Psoas muscle (tissue), 7 donors: ENCODE measurements at regions not wholly inside any gene's neighbourhood (a gene's known extent, or its start where the extent isn't known, plus 50 kb on each side); places are given as distances from the start of the nearest gene placed in this dataset.

Experiments used
- ATAC-seq, 4 donors: fragments of 200-7000 bp; cut with Tn5 transposase; one replicate each; pipeline ENCODE4 v1.9.1; 2020; ENCODE audit warnings: moderate library complexity in 3 of 4, mild to moderate bottlenecking in 2 of 4
- DNase-seq, 2 donors: peaks; one replicate each; pipeline ENCODE4 v3.0.0-alpha.2; 2020
- H3K27ac ChIP-seq: fragments of 200-600 bp; one replicate; pipeline ENCODE4 v1.8.0; 2022
- H3K27me3 ChIP-seq, 3 donors: fragments of 200-600 bp in 1 of 3; one replicate each; pipeline versions ENCODE4 v1.6.1 to v1.8.0; 2013 to 2022; ENCODE audit warnings: low read length in 2 of 3, mild to moderate bottlenecking in 2 of 3, moderate library complexity in 1 of 3; ENCODE audit not compliant: insufficient read depth in 3 of 3
- H3K36me3 ChIP-seq, 2 donors: fragments of 200-600 bp in 1 of 2; one replicate each; pipeline versions ENCODE4 v1.6.1 to v1.8.0; 2013 to 2022; ENCODE audit warnings: low read depth in 1 of 2, mild to moderate bottlenecking in 1 of 2, moderate library complexity in 1 of 2; ENCODE audit not compliant: insufficient read depth in 1 of 2
- H3K4me1 ChIP-seq: fragments of 200-600 bp; one replicate; pipeline ENCODE4 v1.8.0; 2022
- H3K4me3 ChIP-seq: fragments of 200-600 bp; one replicate; pipeline ENCODE4 v1.8.0; 2022; ENCODE audit warnings: mild to moderate bottlenecking
- H3K9me3 ChIP-seq: fragments of 200-600 bp; one replicate; pipeline ENCODE4 v1.8.0; 2022
- WGBS, 3 donors: extraction: QIAGEN DNeasy Blood & Tissue Kit; methylation state at CpG; one replicate each; pipeline versions ENCODE4 v1.1.6 to v1.1.7; 2013; 5-methylcytosine and 5-hydroxymethylcytosine counted together
- intact Hi-C, 2 donors: fragments of 100-400 bp; cut with DNase I; formaldehyde crosslinking; loops; one replicate each; pipeline versions ENCODE4 v1.11.0 to v1.14.2; 2022
- TF ChIP-seq, protein P1 (sequence below): fragments of 200-600 bp; IDR thresholded peaks from one replicate; pipeline ENCODE4 v1.8.0; 2022; ENCODE audit warnings: antibody characterized with exemption
- donor health status: healthy with polysubstance abuse.
- donor health status: DM: no; HTN: no; CAD: no; lungs with moderate emphysema.
- donor health status: Bipolar disorder and iron deficiency.
- donor health status: healthy.
- donor health status: DM: yes; HTN: yes; CAD: no.
- donor health status: DM: no; HTN: no; CAD: no.
- donor health status: DM: yes; HTN: yes; CAD: no.

DNA sequence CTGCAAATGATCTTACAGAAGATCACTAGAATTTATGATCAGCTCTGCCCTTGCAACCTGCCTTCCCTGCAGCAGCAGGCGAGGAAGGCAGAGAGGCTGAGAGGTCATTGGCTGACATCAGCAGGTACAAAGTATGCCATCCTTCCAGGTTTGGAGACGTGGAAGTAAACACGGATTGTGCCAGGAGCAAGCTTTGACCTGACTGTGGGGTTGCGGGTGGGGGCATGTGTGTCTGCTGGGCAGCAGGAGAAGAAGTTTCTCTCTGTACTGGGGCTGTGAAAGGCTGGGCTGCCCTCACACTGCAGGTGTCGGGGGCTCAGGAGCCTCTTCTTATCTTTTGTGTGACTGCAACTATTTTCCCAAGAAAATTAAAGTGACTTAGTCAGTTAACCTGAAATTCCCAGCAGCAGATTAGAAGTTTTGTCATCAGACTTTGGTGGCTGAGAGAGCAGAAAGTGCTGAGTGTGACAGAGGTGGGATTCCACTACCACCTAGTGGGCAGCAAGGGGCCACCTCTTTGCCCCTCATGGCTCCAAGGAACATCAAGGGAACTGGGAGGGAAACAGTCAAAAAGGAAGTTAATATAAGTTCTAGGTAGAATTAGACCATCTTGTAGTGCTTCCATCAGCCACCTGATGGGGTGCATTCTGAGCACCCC is 565.9 kb downstream of the ETS1 start:
- intact Hi-C loops, result loop anchor here in 1 of 2 donors (5.0 kb wide), 1 partner anchor 179 kb away; no protein-coding TSS in a partner anchor
- WGBS, 3 donors, result 52 to 60% (median 56%) methylated on average over 5 of the region's 5 CpGs
- Histone ChIP-seq H3K4me3 (no peak overlapping the region), H3K4me1 (no peaks in the 10 kb centered on the region), H3K36me3 (no peaks in the 10 kb centered on the region), H3K9me3 (no peaks in the 10 kb centered on the region), H3K27ac (no peak overlapping the region), H3K27me3 (no peaks in the 10 kb centered on the region)
- TF ChIP-seq, protein P1, sequence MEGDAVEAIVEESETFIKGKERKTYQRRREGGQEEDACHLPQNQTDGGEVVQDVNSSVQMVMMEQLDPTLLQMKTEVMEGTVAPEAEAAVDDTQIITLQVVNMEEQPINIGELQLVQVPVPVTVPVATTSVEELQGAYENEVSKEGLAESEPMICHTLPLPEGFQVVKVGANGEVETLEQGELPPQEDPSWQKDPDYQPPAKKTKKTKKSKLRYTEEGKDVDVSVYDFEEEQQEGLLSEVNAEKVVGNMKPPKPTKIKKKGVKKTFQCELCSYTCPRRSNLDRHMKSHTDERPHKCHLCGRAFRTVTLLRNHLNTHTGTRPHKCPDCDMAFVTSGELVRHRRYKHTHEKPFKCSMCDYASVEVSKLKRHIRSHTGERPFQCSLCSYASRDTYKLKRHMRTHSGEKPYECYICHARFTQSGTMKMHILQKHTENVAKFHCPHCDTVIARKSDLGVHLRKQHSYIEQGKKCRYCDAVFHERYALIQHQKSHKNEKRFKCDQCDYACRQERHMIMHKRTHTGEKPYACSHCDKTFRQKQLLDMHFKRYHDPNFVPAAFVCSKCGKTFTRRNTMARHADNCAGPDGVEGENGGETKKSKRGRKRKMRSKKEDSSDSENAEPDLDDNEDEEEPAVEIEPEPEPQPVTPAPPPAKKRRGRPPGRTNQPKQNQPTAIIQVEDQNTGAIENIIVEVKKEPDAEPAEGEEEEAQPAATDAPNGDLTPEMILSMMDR, result peak; percentile 14
- DNase-seq, result no peak
- ATAC-seq, result no peak

DNA sequence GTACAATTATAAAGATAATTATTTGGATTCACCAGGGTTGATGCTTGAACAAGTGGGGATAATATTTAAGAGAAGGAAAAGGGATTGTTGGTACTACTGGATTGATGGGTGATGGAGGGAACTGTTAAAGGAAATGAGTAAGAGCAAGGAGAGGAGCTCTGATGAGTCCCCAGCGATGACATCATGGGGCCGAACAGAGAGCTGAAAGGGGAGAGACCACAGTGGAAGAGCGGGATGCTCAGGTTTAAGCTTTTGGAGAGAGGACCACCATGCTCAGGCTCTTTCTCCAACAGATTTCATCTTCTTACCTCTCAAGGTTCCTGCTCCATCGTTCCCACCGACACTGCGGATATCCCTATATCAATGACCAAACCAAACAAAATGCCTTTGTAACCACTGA is 568.7 kb downstream of the ETS1 start:
- Histone ChIP-seq H3K27ac (no peak overlapping the region), H3K36me3 (no peaks in the 10 kb centered on the region), H3K9me3 (no peaks in the 10 kb centered on the region), H3K27me3 (no peaks in the 10 kb centered on the region), H3K4me1 (no peaks in the 10 kb centered on the region), H3K4me3 (no peak overlapping the region)
- no peak for ATAC-seq
- TF ChIP-seq, protein P1, result no peak
- DNase-seq, result no peak
- 93 to 96% (median 96%) methylated on average over 6 of the region's 6 CpGs for WGBS, 3 donors
- intact Hi-C loops, result no loop called here

DNA sequence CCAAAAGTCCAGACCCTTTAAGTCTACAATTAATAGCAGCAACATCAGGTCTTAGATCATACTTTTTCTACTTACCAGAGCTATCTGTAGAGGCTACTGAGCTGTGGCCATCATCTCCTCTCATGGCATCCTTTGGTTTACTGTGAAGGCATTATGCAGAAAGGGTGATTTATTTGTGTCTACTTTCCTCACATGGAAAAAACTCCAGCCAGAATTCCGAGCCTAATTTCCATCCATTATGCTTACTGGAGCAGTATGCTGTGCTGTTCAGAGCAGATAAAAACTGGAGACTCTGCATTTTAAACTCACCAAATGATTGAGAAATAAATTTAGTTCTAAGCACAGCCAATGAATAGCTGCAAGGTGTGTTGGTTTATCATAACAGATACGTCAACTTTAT is 581.8 kb downstream of the ETS1 start:
- no peaks in the 10 kb centered on the region for H3K4me1 ChIP-seq
- H3K36me3 ChIP-seq, result no peaks in the 10 kb centered on the region
- no peak overlapping the region for H3K27ac ChIP-seq
- H3K9me3 ChIP-seq, result peaks cover 10% of the 10 kb centered on the region
- ATAC-seq (no peak), DNase-seq (no peak)
- H3K27me3 ChIP-seq, result peaks cover 0 to 3% (median 0%) of the 10 kb centered on the region in 3 donors
- no peak overlapping the region for H3K4me3 ChIP-seq
- intact Hi-C loops, result no loop called here
- 71 to 84% (median 73%) methylated on average over 2 of the region's 2 CpGs for WGBS, 3 donors
- TF ChIP-seq, protein P1, result no peak

DNA sequence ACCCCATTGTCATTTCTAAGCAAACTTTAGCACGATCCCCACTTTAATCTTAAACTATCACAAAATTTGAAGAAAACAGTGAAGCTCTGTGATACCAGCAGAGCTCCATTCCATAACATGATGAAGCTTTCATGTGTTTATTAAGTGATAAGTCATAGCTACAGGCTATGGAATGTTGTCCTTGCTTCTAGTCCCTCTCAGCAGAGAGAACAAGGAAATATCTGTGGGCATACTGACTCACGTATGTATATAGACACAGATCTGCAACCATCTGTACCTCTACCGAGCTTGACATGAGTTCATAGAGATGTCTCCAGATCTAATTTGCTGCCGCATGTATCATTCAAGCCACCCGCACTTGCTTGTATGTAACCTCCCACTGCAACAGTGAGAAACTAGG is 588.9 kb downstream of the ETS1 start:
- TF ChIP-seq, protein P1, result no peak
- Histone ChIP-seq H3K27me3 (peaks cover 0 to 3% (median 2%) of the 10 kb centered on the region in 3 donors), H3K36me3 (no peaks in the 10 kb centered on the region), H3K4me3 (no peak overlapping the region), H3K4me1 (no peaks in the 10 kb centered on the region), H3K27ac (no peak overlapping the region), H3K9me3 (no peaks in the 10 kb centered on the region)
- no peak for DNase-seq
- intact Hi-C loops, result no loop called here
- WGBS, 3 donors, result 91 to 94% (median 92%) methylated on average over 5 of the region's 5 CpGs
- no peak for ATAC-seq

DNA sequence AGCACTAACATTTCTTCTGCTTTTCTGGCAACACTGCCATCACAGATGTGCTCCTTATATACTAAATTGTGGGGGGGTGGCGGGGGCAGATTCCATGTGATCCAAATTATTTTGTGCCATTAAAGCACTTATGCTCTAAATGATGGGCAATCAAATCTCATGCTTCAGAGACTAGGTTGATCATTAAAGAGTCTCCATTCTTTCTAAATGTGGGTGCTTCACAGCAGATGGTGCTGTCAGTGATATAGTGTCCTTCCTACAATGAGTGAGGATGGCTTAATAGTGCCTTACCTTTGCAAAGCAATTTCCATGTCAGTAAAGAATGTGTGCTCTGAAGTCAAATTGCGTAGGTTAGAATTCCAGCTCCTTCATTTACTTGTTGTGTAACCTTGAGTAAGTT is 589.8 kb downstream of the ETS1 start:
- TF ChIP-seq, protein P1, result no peak
- H3K27ac ChIP-seq, result no peak overlapping the region
- WGBS, 3 donors, result 91 to 97% (median 97%) methylated on average over 2 of the region's 2 CpGs
- H3K27me3 ChIP-seq, result peaks cover 0 to 3% (median 2%) of the 10 kb centered on the region in 3 donors
- H3K4me3 ChIP-seq, result no peak overlapping the region
- no peaks in the 10 kb centered on the region for H3K4me1 ChIP-seq
- intact Hi-C loops, result no loop called here
- DNase-seq, result no peak
- ATAC-seq, result no peak
- no peaks in the 10 kb centered on the region for H3K36me3 ChIP-seq
- H3K9me3 ChIP-seq, result no peaks in the 10 kb centered on the region
